H1 (cell line): ENCODE measurements at regions not wholly inside any gene's neighbourhood (a gene's known extent, or its start where the extent isn't known, plus 50 kb on each side); places are given as distances from the start of the nearest gene placed in this dataset.

ENCODE experiments used
- CTCF ChIA-PET: fragments of 300-600 bp; sonication (Branson Sonifier 250); formaldehyde crosslinking; loops from one replicate; lab custom pipeline; 2021; ENCODE audit not compliant: partially characterized antibody; lab: Charles Lee
- POLR2A ChIA-PET: fragments of 300-600 bp; sonication (Branson Sonifier 250); formaldehyde crosslinking; loops from one replicate; lab custom pipeline; 2021; ENCODE audit warnings: inconsistent platforms; ENCODE audit not compliant: partially characterized antibody; lab: Charles Lee
- DNase-seq, 2 experiments: peaks; one replicate each; pipeline versions ENCODE4 v3.0.0 to v3.0.0-alpha.2; 2010 to 2022; ENCODE audit warnings: low spot score in 2 of 2, low read depth in 1 of 2, mixed read lengths in 1 of 2
- FAIRE-seq: peaks from 2 replicates; lab custom pipeline; 2011; peaks lifted over from hg19 to GRCh38; lab: Jason Lieb, UNC
- H2AFZ ChIP-seq: 2 replicates; pipeline ENCODE4 v1.8.1; 2012; ENCODE audit warnings: low read length, inconsistent platforms
- H2AK5ac ChIP-seq: 2 replicates; pipeline ENCODE4 v1.6.1; 2013; ENCODE audit warnings: low read depth, low read length
- H2BK120ac ChIP-seq: replicated peaks from 2 replicates; pipeline ENCODE3; 2013; ENCODE audit warnings: low read depth, low read length, inconsistent platforms
- H2BK12ac ChIP-seq: 2 replicates; pipeline ENCODE4 v1.6.1; 2013; ENCODE audit warnings: low read depth, low read length
- H2BK15ac ChIP-seq: 2 replicates; pipeline ENCODE4 v1.6.1; 2013; ENCODE audit warnings: low read length
- H2BK20ac ChIP-seq: 2 replicates; pipeline ENCODE4 v1.6.1; 2013; ENCODE audit warnings: low read length
- H2BK5ac ChIP-seq: 2 replicates; pipeline ENCODE4 v1.6.1; 2013; ENCODE audit warnings: low read depth, low read length
- H3K14ac ChIP-seq: 2 replicates; pipeline ENCODE4 v1.6.1; 2013; ENCODE audit warnings: inconsistent platforms; ENCODE audit not compliant: insufficient read length
- H3K18ac ChIP-seq: 2 replicates; pipeline ENCODE4 v1.6.1; 2013; ENCODE audit warnings: low read length; ENCODE audit errors: extremely low read depth
- H3K23ac ChIP-seq: 2 replicates; pipeline ENCODE4 v1.6.1; 2013; ENCODE audit warnings: inconsistent platforms; ENCODE audit not compliant: insufficient read length
- H3K23me2 ChIP-seq: 2 replicates; pipeline ENCODE4 v1.6.1; 2013; ENCODE audit warnings: low read depth, low read length
- H3K27ac ChIP-seq: 2 replicates; pipeline ENCODE4 v1.6.1; 2011; ENCODE audit warnings: low read depth, low read length, inconsistent platforms
- H3K27me3 ChIP-seq, 4 experiments: replicated peaks in 1 of 4; 1 replicate in 1 of 4; 2 replicates in 3 of 4; pipeline versions ENCODE4 v1.6.1 to v1.8.1; 2011 to 2013; ENCODE audit warnings: low read length in 3 of 4, mild to moderate bottlenecking in 3 of 4, inconsistent platforms in 2 of 4, mixed read lengths in 2 of 4, moderate library complexity in 1 of 4; ENCODE audit not compliant: control insufficient read depth in 3 of 4, insufficient read depth in 3 of 4; ENCODE audit errors: extremely low read depth in 1 of 4
- H3K36me3 ChIP-seq, 4 experiments: 2 replicates each; pipeline versions ENCODE4 v1.6.1 to v1.8.1; 2011 to 2013; ENCODE audit warnings: mild to moderate bottlenecking in 4 of 4, low read length in 3 of 4, moderate library complexity in 2 of 4, control low read depth in 1 of 4, inconsistent platforms in 1 of 4; ENCODE audit not compliant: insufficient read depth in 4 of 4, control insufficient read depth in 2 of 4
- H3K4ac ChIP-seq: replicated peaks from 2 replicates; pipeline ENCODE3; 2013; ENCODE audit warnings: low read length, low read depth, mixed read lengths, inconsistent platforms; ENCODE audit not compliant: insufficient read length
- H3K4me1 ChIP-seq, 4 experiments: replicated peaks in 1 of 4; 1 replicate in 1 of 4; 2 replicates in 3 of 4; pipeline versions ENCODE4 v1.6.1 to v1.8.1; 2011 to 2013; ENCODE audit warnings: low read length in 3 of 4, inconsistent platforms in 2 of 4, mixed read lengths in 1 of 4; ENCODE audit not compliant: insufficient read depth in 4 of 4, control insufficient read depth in 3 of 4
- H3K4me2 ChIP-seq, 2 experiments: 2 replicates each; pipeline versions ENCODE4 v1.6.1 to v1.8.1; 2011 to 2013; ENCODE audit warnings: low read depth in 2 of 2, low read length in 2 of 2, control low read depth in 1 of 2, inconsistent platforms in 1 of 2, mild to moderate bottlenecking in 1 of 2; ENCODE audit not compliant: insufficient read depth in 1 of 2
- H3K4me3 ChIP-seq, 4 experiments: fragments of 200-600, 300-600 bp in 1 of 4; sonication (generic), shearing (Covaris generic), sonication (Bioruptor Twin) in 1 of 4; 2 replicates each; pipeline versions ENCODE4 v1.5.1 to v1.8.1; 2011 to 2016; ENCODE audit warnings: low read length in 4 of 4, low read depth in 3 of 4, control low read depth in 2 of 4, inconsistent platforms in 2 of 4, mild to moderate bottlenecking in 2 of 4, mixed read lengths in 1 of 4, moderate library complexity in 1 of 4; ENCODE audit not compliant: insufficient read depth in 2 of 4; ENCODE audit errors: extremely low read depth in 1 of 4
- H3K56ac ChIP-seq: replicated peaks from 2 replicates; pipeline ENCODE3; 2013; ENCODE audit warnings: low read depth, mild to moderate bottlenecking, mixed read lengths, low read length, inconsistent platforms; ENCODE audit not compliant: insufficient read length
- H3K79me1 ChIP-seq: 2 replicates; pipeline ENCODE4 v1.6.1; 2013; ENCODE audit warnings: low read depth, low read length, control low read depth
- H3K79me2 ChIP-seq, 2 experiments: 2 replicates each; pipeline versions ENCODE4 v1.6.1 to v1.8.1; 2012 to 2013; ENCODE audit warnings: low read length in 2 of 2, mild to moderate bottlenecking in 2 of 2, inconsistent platforms in 1 of 2; ENCODE audit not compliant: insufficient read depth in 2 of 2, control insufficient read depth in 1 of 2
- H3K9ac ChIP-seq, 4 experiments: replicated peaks in 1 of 4; 1 replicate in 1 of 4; 2 replicates in 3 of 4; pipeline versions ENCODE4 v1.6.1 to v1.8.1; 2011 to 2013; ENCODE audit warnings: low read depth in 3 of 4, low read length in 3 of 4, control low read depth in 2 of 4, mild to moderate bottlenecking in 2 of 4, moderate library complexity in 2 of 4, inconsistent platforms in 1 of 4; ENCODE audit errors: extremely low read depth in 1 of 4
- H3K9me3 ChIP-seq, 2 experiments: 2 replicates each; pipeline versions ENCODE4 v1.6.1 to v1.8.1; 2012 to 2013; ENCODE audit warnings: mild to moderate bottlenecking in 2 of 2, moderate library complexity in 2 of 2, control low read depth in 1 of 2, inconsistent platforms in 1 of 2, low read depth in 1 of 2, low read length in 1 of 2, mixed read lengths in 1 of 2; ENCODE audit not compliant: insufficient read depth in 2 of 2
- H4K20me1 ChIP-seq, 2 experiments: replicated peaks in 1 of 2; 2 replicates each; pipeline versions ENCODE3 to v1.8.1; 2011 to 2013; ENCODE audit warnings: inconsistent platforms in 2 of 2, low read length in 2 of 2, mild to moderate bottlenecking in 1 of 2; ENCODE audit not compliant: insufficient read depth in 2 of 2, control insufficient read depth in 1 of 2
- H4K5ac ChIP-seq: 2 replicates; pipeline ENCODE4 v1.6.1; 2013; ENCODE audit warnings: low read length, low read depth, mixed read lengths, inconsistent platforms; ENCODE audit not compliant: insufficient read length
- H4K8ac ChIP-seq: 2 replicates; pipeline ENCODE4 v1.8.0; 2013; ENCODE audit warnings: mild to moderate bottlenecking, moderate library complexity, low read length, inconsistent platforms; ENCODE audit not compliant: insufficient read depth; ENCODE audit errors: extremely low read depth
- H4K91ac ChIP-seq: replicated peaks from 2 replicates; pipeline ENCODE3; 2013; ENCODE audit warnings: low read length, mixed read lengths, inconsistent platforms; ENCODE audit not compliant: insufficient read length
- BACH1 ChIP-seq: IDR thresholded peaks from 2 replicates; pipeline ENCODE4 v1.6.1; 2012; ENCODE audit warnings: low read length, improper control_type of control experiment
- CBX5 ChIP-seq: fragments of 300-800, 300-1000 bp; sonication (generic); IDR thresholded peaks from 2 replicates; pipeline ENCODE4 v1.7.1; 2016; ENCODE audit warnings: antibody characterized with exemption, low read length, low read depth
- CREB1 ChIP-seq: IDR thresholded peaks from 2 replicates; pipeline ENCODE4 v1.6.1; 2012; ENCODE audit warnings: inconsistent platforms
- HDAC2 ChIP-seq, 2 experiments: fragments of 300-600 bp in 1 of 2; sonication (generic) in 1 of 2; IDR thresholded peaks; 2 replicates each; pipeline ENCODE4 v1.6.1; 2011 to 2012; ENCODE audit warnings: low read depth in 2 of 2, low read length in 2 of 2, mild to moderate bottlenecking in 2 of 2, moderate library complexity in 2 of 2, borderline replicate concordance in 1 of 2, inconsistent platforms in 1 of 2
- JUN ChIP-seq: IDR thresholded peaks from 2 replicates; pipeline ENCODE4 v1.6.1; 2011; ENCODE audit warnings: low read depth, mild to moderate bottlenecking, improper control_type of control experiment, low read length
- NANOG ChIP-seq: IDR thresholded peaks from 2 replicates; pipeline ENCODE4 v1.6.1; 2011; ENCODE audit warnings: low read length, low read depth, mild to moderate bottlenecking, inconsistent platforms; ENCODE audit not compliant: insufficient read depth, poor library complexity, severe bottlenecking
- NRF1 ChIP-seq: IDR thresholded peaks from 2 replicates; pipeline ENCODE4 v1.6.1; 2011; ENCODE audit warnings: mild to moderate bottlenecking, low read depth, low read length, improper control_type of control experiment
- POU5F1 ChIP-seq: IDR thresholded peaks from 2 replicates; pipeline ENCODE4 v1.6.1; 2011; ENCODE audit warnings: low read depth, mild to moderate bottlenecking, low read length, moderate library complexity
- WGBS, 2 experiments: shearing (Covaris generic) in 1 of 2; methylation state at CpG; one replicate each; pipeline versions ENCODE4 v1.1.6 to v1.1.7; 2013 to 2015; ENCODE audit warnings: low lambda C conversion rate in 2 of 2, mixed read lengths in 2 of 2, inconsistent platforms in 1 of 2, low coverage in 1 of 2, missing lambda C conversion rate in 1 of 2; ENCODE audit not compliant: insufficient replicate concordance in 2 of 2, insufficient coverage in 1 of 2, insufficient read length in 1 of 2; ENCODE audit errors: extremely low coverage in 1 of 2, missing lambda C conversion rate in 1 of 2; 5-methylcytosine and 5-hydroxymethylcytosine counted together
- TF ChIP-seq, protein P1 (sequence below): IDR thresholded peaks from 2 replicates; pipeline ENCODE4 v1.6.1; 2011; ENCODE audit warnings: low read depth, mild to moderate bottlenecking, low read length; ENCODE audit not compliant: insufficient read depth

DNA sequence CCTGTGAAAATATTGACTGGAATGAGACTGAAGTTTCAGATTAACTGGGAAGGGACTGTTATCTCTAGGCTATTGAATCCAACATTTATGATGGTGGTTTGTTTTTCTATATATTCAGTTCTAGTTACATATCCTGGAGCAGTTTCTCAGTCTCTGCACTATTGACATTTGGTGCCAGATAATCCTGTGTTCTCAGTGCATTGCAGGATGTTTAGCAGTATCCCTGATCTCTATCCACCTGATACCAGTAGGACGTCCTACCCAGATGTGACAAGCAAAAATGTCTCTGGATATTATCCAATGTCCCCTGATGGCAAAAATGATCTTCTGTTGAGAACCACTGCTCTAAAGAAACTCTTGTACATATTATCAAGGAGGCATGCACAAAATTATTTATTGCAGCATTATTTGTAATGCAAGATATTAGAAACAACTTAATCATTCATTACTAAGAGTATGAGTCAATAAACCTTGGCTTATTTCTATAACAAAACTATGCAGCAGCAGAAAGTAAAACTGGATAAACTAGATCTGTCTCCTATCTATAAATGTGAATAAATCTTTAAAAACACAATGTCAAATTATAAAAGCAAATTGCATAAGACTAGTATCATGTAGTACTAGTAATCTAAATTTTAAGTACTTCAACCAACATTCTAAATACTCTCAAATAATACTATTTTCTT lies 369.3 kb upstream of the RND3 start:
- 88% methylated on average over 1 of the region's 1 CpG; no CpG with 5 or more reads in 1 of the 2 experiments for WGBS, 2 experiments
- TF ChIP-seq CREB1, result no peak
- TF ChIP-seq JUN, result no peak
- no peak for TF ChIP-seq HDAC2 (IDR thresholded peaks at IDR 0.05; ENCODE audit: borderline replicate concordance in 1 of 2, low read depth in 2 of 2, low read length in 2 of 2)
- TF ChIP-seq CBX5, result no peak
- TF ChIP-seq, protein P1, sequence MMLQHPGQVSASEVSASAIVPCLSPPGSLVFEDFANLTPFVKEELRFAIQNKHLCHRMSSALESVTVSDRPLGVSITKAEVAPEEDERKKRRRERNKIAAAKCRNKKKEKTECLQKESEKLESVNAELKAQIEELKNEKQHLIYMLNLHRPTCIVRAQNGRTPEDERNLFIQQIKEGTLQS, result no peak
- no peak for TF ChIP-seq NRF1
- no peak for TF ChIP-seq NANOG
- TF ChIP-seq POU5F1, result no peak
- no peak for TF ChIP-seq BACH1

More for the DNA sequence above, 369.3 kb upstream of the RND3 start:
- Histone ChIP-seq H2BK120ac (no peak overlapping the region), H3K18ac (no peak overlapping the region), H3K14ac (no peak overlapping the region), H3K4me3 (no peak overlapping the region), H3K4me1 (peaks cover 0 to 14% (median 4%) of the 10 kb centered on the region in 4 experiments; a peak in 2 of 7 replicates), H2BK20ac (no peak overlapping the region), H2AFZ (no peak overlapping the region), H3K79me2 (no peaks in the 10 kb centered on the region), H2AK5ac (no peak overlapping the region), H4K5ac (no peak overlapping the region), H3K27me3 (no peaks in the 10 kb centered on the region), H4K20me1 (no peaks in the 10 kb centered on the region), H3K4me2 (no peak overlapping the region), H3K27ac (no peak overlapping the region), H4K8ac (no peak overlapping the region), H3K9me3 (peaks cover 0 to 11% of the 10 kb centered on the region in 2 experiments; a peak in 2 of 4 replicates), H2BK5ac (no peak overlapping the region), H2BK12ac (no peak overlapping the region), H3K23me2 (no peaks in the 10 kb centered on the region), H3K4ac (no peak overlapping the region), H3K9ac (no peak overlapping the region), H3K56ac (no peak overlapping the region), H2BK15ac (no peak overlapping the region), H3K36me3 (peaks cover 0 to 6% (median 0%) of the 10 kb centered on the region in 4 experiments; a peak in 1 of 8 replicates), H3K23ac (no peak overlapping the region), H3K79me1 (no peaks in the 10 kb centered on the region), H4K91ac (no peak overlapping the region)
- FAIRE-seq (no peak), DNase-seq (no peak)
- ChIA-PET POLR2A (no interaction called here), CTCF (no interaction called here)
